Neural cell (in vitro differentiated cells): ENCODE measurements at regions not wholly inside any gene's neighbourhood (a gene's known extent, or its start where the extent isn't known, plus 50 kb on each side); places are given as distances from the start of the nearest gene placed in this dataset.

Experiments
- H2AFZ ChIP-seq: fragments of 200-600, 300-800 bp; sonication (generic), shearing (Covaris generic); 2 replicates; pipeline ENCODE4 v1.6.0; 2014; ENCODE audit warnings: low read depth, mild to moderate bottlenecking, antibody characterized with exemption, low read length, moderate library complexity
- H3F3A ChIP-seq: fragments of 200-600 bp; shearing (Covaris generic); 2 replicates; pipeline ENCODE4 v1.6.1; 2016; ENCODE audit warnings: mild to moderate bottlenecking, moderate library complexity, mixed read lengths, antibody characterized with exemption, low read length; ENCODE audit not compliant: insufficient read depth, poor library complexity, severe bottlenecking
- H3K27ac ChIP-seq: fragments of 200-600, 300-800 bp; sonication (generic), shearing (Covaris generic); 2 replicates; pipeline ENCODE4 v1.5.1; 2014; ENCODE audit warnings: mild to moderate bottlenecking, low read length, moderate library complexity
- H3K27me3 ChIP-seq: fragments of 300-800, 200-600 bp; sonication (generic), shearing (Covaris generic); 2 replicates; pipeline ENCODE4 v1.6.0; 2014; ENCODE audit warnings: mild to moderate bottlenecking, low read depth, low read length, moderate library complexity; ENCODE audit not compliant: insufficient read depth
- H3K36me3 ChIP-seq: fragments of 300-800, 200-600 bp; sonication (generic), shearing (Covaris generic); 2 replicates; pipeline ENCODE4 v1.5.1; 2014; ENCODE audit warnings: mild to moderate bottlenecking, antibody characterized with exemption, low read length, moderate library complexity; ENCODE audit not compliant: insufficient read depth
- H3K4me2 ChIP-seq: fragments of 300-800, 200-600 bp; sonication (generic), shearing (Covaris generic); 2 replicates; pipeline ENCODE4 v1.6.0; 2014; ENCODE audit warnings: mild to moderate bottlenecking, low read length
- H3K4me3 ChIP-seq: fragments of 300-800, 200-600 bp; sonication (generic), shearing (Covaris generic); 2 replicates; pipeline ENCODE4 v1.5.1; 2014; ENCODE audit warnings: mild to moderate bottlenecking, low read length, moderate library complexity
- H3K79me2 ChIP-seq: fragments of 200-600 bp; shearing (Covaris generic); replicated peaks from 2 replicates; pipeline ENCODE4 v1.6.0; 2014; ENCODE audit warnings: mild to moderate bottlenecking, low read length, moderate library complexity; ENCODE audit not compliant: insufficient read depth
- H3K9ac ChIP-seq: fragments of 300-800, 200-600 bp; sonication (generic), shearing (Covaris generic); 2 replicates; pipeline ENCODE4 v1.6.1; 2016; ENCODE audit warnings: mild to moderate bottlenecking, low read length, mixed read lengths
- H3K9me2 ChIP-seq: fragments of 200-600 bp; shearing (Covaris generic); 2 replicates; pipeline ENCODE4 v1.6.1; 2016; ENCODE audit warnings: mild to moderate bottlenecking, low read length, mixed read lengths; ENCODE audit not compliant: insufficient read depth
- H3K9me3 ChIP-seq: fragments of 200-600, 300-800 bp; sonication (generic), shearing (Covaris generic); 2 replicates; pipeline ENCODE4 v1.6.1; 2016; ENCODE audit warnings: mild to moderate bottlenecking, mixed run types, low read length, moderate library complexity, mixed read lengths
- H4K20me1 ChIP-seq: fragments of 200-600 bp; shearing (Covaris generic); 2 replicates; pipeline ENCODE4 v1.6.1; 2016; ENCODE audit warnings: mild to moderate bottlenecking, mixed run types; ENCODE audit not compliant: insufficient read depth
- EP300 ChIP-seq: fragments of 450-650 bp; conservative IDR thresholded peaks from 2 replicates; pipeline ENCODE4 v1.6.1; 2014; ENCODE audit warnings: antibody characterized with exemption, mild to moderate bottlenecking, moderate library complexity; ENCODE audit not compliant: poor library complexity, severe bottlenecking
- EZH2 ChIP-seq: fragments of 200-600, 300-800 bp; shearing (Covaris generic), sonication (generic); IDR thresholded peaks from 2 replicates; pipeline ENCODE4 v1.6.1; 2014; ENCODE audit warnings: antibody characterized with exemption, low read length, borderline replicate concordance, mild to moderate bottlenecking; ENCODE audit not compliant: insufficient read depth, poor library complexity, severe bottlenecking
- MXI1 ChIP-seq: fragments of 450-650 bp; conservative IDR thresholded peaks from 2 replicates; pipeline ENCODE4 v1.6.1; 2014; ENCODE audit warnings: antibody characterized with exemption, mild to moderate bottlenecking; ENCODE audit not compliant: poor library complexity, severe bottlenecking
- POLR2AphosphoS5 ChIP-seq: IDR thresholded peaks from 2 replicates; pipeline ENCODE4 v1.6.1; 2012
- RAD21 ChIP-seq: fragments of 450-650 bp; conservative IDR thresholded peaks from 2 replicates; pipeline ENCODE4 v1.6.1; 2014; ENCODE audit warnings: antibody characterized with exemption, mild to moderate bottlenecking, moderate library complexity
- SMC3 ChIP-seq: fragments of 450-650 bp; conservative IDR thresholded peaks from 2 replicates; pipeline ENCODE4 v1.6.1; 2014; ENCODE audit warnings: antibody characterized with exemption, mild to moderate bottlenecking, moderate library complexity; ENCODE audit not compliant: poor library complexity
- TAF1 ChIP-seq: IDR thresholded peaks from 2 replicates; pipeline ENCODE4 v1.6.1; 2012; ENCODE audit warnings: low read depth
- TF ChIP-seq, protein P1 (sequence below): fragments of 450-650 bp; IDR thresholded peaks from 2 replicates; pipeline ENCODE4 v1.5.1; 2014; ENCODE audit warnings: antibody characterized with exemption, mild to moderate bottlenecking, moderate library complexity; ENCODE audit not compliant: poor library complexity, severe bottlenecking
- TF ChIP-seq, protein P2 (sequence below): IDR thresholded peaks from 2 replicates; pipeline ENCODE4 v1.6.1; 2012; ENCODE audit warnings: borderline replicate concordance

DNA sequence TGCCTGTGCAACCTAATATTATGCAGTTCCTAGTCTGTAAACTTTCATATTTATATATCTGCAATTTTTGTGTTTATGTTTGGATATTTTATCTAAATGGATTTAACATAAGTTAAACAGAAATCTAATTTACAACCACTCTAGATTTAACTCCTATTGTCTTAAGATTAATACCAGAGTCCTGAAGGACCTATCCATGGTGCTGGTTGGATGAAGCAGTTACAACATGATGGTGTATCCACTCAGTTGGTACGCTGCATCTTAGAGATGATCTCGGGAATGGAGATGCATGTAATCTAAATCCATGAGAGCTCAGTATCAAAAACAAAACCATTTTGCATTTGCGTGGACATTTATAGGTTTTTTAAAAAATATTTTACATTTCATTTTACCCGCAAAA, 745.9 kb upstream of the SLC8A1 start:
- no peak overlapping the region for H2AFZ ChIP-seq
- no peaks in the 10 kb centered on the region for H3K79me2 ChIP-seq
- H3K4me2 ChIP-seq = no peak overlapping the region
- no peaks in the 10 kb centered on the region for H3K36me3 ChIP-seq
- no peak overlapping the region for H3K4me3 ChIP-seq
- H3K9ac ChIP-seq = no peak overlapping the region
- no peaks in the 10 kb centered on the region for H3K9me3 ChIP-seq
- no peak overlapping the region for H3K27ac ChIP-seq
- H3K9me2 ChIP-seq = no peaks in the 10 kb centered on the region
- TF ChIP-seq, protein P1, sequence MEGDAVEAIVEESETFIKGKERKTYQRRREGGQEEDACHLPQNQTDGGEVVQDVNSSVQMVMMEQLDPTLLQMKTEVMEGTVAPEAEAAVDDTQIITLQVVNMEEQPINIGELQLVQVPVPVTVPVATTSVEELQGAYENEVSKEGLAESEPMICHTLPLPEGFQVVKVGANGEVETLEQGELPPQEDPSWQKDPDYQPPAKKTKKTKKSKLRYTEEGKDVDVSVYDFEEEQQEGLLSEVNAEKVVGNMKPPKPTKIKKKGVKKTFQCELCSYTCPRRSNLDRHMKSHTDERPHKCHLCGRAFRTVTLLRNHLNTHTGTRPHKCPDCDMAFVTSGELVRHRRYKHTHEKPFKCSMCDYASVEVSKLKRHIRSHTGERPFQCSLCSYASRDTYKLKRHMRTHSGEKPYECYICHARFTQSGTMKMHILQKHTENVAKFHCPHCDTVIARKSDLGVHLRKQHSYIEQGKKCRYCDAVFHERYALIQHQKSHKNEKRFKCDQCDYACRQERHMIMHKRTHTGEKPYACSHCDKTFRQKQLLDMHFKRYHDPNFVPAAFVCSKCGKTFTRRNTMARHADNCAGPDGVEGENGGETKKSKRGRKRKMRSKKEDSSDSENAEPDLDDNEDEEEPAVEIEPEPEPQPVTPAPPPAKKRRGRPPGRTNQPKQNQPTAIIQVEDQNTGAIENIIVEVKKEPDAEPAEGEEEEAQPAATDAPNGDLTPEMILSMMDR = no peak
- no peak for TF ChIP-seq SMC3
- TF ChIP-seq, protein P2, sequence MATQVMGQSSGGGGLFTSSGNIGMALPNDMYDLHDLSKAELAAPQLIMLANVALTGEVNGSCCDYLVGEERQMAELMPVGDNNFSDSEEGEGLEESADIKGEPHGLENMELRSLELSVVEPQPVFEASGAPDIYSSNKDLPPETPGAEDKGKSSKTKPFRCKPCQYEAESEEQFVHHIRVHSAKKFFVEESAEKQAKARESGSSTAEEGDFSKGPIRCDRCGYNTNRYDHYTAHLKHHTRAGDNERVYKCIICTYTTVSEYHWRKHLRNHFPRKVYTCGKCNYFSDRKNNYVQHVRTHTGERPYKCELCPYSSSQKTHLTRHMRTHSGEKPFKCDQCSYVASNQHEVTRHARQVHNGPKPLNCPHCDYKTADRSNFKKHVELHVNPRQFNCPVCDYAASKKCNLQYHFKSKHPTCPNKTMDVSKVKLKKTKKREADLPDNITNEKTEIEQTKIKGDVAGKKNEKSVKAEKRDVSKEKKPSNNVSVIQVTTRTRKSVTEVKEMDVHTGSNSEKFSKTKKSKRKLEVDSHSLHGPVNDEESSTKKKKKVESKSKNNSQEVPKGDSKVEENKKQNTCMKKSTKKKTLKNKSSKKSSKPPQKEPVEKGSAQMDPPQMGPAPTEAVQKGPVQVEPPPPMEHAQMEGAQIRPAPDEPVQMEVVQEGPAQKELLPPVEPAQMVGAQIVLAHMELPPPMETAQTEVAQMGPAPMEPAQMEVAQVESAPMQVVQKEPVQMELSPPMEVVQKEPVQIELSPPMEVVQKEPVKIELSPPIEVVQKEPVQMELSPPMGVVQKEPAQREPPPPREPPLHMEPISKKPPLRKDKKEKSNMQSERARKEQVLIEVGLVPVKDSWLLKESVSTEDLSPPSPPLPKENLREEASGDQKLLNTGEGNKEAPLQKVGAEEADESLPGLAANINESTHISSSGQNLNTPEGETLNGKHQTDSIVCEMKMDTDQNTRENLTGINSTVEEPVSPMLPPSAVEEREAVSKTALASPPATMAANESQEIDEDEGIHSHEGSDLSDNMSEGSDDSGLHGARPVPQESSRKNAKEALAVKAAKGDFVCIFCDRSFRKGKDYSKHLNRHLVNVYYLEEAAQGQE = no peak
- TF ChIP-seq POLR2AphosphoS5 = no peak
- no peak for TF ChIP-seq RAD21
- TF ChIP-seq MXI1 = no peak
- TF ChIP-seq TAF1 = no peak
- H3K27me3 ChIP-seq = no peaks in the 10 kb centered on the region
- H3F3A ChIP-seq = no peaks in the 10 kb centered on the region
- H4K20me1 ChIP-seq = no peaks in the 10 kb centered on the region

DNA sequence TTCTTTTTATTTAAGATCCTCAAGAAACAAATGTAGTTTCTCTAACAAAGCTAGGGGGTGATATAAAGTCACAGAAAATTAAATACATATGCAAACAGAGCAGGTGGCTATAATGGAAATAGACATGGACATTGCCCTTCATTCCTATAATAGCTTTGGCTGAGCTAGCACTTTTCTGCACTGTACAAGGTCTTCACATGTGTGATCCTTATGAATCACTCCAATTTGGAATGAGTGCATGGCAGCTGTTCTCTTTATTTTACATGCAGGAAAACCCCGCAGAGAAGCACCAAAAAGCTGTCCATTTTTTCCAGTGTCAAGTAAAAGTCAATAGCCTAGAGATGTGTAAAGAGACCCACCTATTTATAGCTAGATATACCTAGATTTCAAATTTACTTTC, 747.4 kb upstream of the SLC8A1 start:
- H3K27ac ChIP-seq = no peak overlapping the region
- no peak overlapping the region for H3K4me2 ChIP-seq
- no peaks in the 10 kb centered on the region for H3K9me2 ChIP-seq
- H3K9me3 ChIP-seq = no peaks in the 10 kb centered on the region
- no peaks in the 10 kb centered on the region for H3F3A ChIP-seq
- H3K27me3 ChIP-seq = no peaks in the 10 kb centered on the region
- H3K79me2 ChIP-seq = no peaks in the 10 kb centered on the region
- H3K4me3 ChIP-seq = no peak overlapping the region
- TF ChIP-seq EZH2 (no peak), EP300 (no peak), SMC3 (no peak), RAD21 (no peak), POLR2AphosphoS5 (no peak)
- TF ChIP-seq, protein P2 = no peak
- TF ChIP-seq, protein P1 = no peak
- no peaks in the 10 kb centered on the region for H3K36me3 ChIP-seq
- no peaks in the 10 kb centered on the region for H4K20me1 ChIP-seq
- H3K9ac ChIP-seq = no peak overlapping the region
- no peak overlapping the region for H2AFZ ChIP-seq
